GM19468 (cell line): ENCODE measurements at regions not wholly inside any gene's neighbourhood (a gene's known extent, or its start where the extent isn't known, plus 50 kb on each side); places are given as distances from the start of the nearest gene placed in this dataset.
"Not testable (repeated sequence)": the region's sequence is repeated elsewhere in the genome, so short reads cannot be mapped to it uniquely, and the experiment has no call there.

Source experiments
- ATAC-seq: cut with Tn5 transposase; IDR thresholded peaks from one replicate; pipeline ENCODE4 v1.9.1; 2021; ENCODE audit warnings: mild to moderate bottlenecking, moderate library complexity, moderate number of reproducible peaks; ENCODE audit not compliant: unreplicated experiment; ENCODE audit errors: extremely low read depth

DNA sequence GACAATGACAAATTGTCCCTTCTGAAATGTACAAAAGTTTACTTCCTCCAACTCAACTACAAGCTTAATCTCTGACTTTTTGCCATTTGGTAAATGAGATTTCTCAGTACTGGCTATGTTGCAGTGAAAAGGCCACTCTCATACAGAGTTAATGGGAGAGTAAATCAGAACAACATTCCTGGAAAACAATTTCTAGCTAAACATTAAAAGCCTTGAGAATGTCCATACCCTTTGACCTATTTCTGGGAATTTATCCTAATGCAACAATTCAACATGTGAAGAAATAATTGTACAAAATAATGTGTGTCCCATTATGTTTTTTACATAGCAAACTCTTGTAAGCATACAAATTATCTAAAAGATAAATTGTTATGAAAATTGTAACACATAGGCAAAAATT lies 56.3 kb upstream of the SPEF2 start:
- no peak for ATAC-seq

DNA sequence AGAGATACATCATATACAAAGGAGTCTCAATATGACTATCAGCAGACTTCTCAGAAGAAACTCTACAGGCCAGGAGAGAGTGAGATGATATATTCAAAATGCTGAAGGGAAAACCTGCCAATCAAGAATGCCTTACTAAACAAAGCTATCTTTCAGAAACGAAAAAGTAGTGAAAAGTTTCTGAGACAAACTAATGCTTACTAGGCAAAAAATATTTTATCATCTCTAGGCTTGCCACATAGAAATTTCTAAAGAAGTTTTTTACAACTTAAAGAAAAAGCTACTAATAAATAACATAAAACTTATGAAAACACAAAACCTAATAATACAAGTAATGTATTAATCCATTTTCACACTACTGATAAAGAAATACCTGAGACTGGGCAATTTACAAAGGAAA lies 59.9 kb upstream of the SPEF2 start:
- ATAC-seq: no peak

DNA sequence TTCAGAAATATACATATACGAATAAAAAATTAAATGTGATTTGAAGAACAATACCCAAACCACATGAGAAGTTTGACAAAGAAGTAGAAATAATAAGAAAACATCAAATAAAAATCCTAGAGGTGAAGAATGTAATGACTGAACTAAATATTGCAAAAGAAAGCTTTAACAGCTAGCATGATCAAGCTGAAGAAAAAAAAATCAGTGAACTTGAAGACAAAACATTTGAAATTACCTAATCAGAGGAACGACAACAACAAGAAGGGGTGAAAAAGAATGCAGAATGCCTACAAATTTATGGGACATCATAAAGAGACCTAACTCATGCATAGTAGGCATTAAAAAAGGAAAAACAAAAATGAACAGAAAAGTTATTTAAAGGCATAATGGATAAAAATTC lies 60.5 kb upstream of the SPEF2 start:
- no peak for ATAC-seq

DNA sequence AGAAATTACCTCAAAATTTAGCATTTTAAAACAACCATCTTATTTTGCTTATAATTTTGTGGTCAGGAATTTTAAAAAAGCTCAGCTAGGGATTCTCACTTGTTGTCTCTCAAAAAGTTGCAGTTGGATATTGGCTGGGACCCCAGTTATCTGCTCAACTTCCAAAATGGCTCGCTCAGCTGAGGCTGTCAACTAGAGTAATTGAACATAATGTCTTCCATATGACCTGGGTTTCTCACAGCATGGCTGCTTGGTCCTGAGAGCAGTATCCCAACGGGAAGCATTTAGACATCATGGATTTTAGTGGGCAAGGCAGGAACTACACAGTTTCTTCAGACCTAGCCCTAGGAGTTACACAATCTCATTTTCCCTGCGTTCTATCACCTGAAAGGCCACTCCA lies 63.6 kb upstream of the SPEF2 start:
- ATAC-seq: no peak

- no peak for ATAC-seq
These were observed 72.5 kb upstream of the SPEF2 start for GRCh38 chr5:35545190-35545589.

GRCh38 chr5:35543408-35543807 lies 74.3 kb upstream of the SPEF2 start:
- no peak for ATAC-seq

- no peak for ATAC-seq
These were observed 77.7 kb upstream of the SPEF2 start for GRCh38 chr5:35540002-35540401.

- ATAC-seq: no peak
These were observed 79.3 kb upstream of the SPEF2 start for GRCh38 chr5:35538198-35538931.

DNA sequence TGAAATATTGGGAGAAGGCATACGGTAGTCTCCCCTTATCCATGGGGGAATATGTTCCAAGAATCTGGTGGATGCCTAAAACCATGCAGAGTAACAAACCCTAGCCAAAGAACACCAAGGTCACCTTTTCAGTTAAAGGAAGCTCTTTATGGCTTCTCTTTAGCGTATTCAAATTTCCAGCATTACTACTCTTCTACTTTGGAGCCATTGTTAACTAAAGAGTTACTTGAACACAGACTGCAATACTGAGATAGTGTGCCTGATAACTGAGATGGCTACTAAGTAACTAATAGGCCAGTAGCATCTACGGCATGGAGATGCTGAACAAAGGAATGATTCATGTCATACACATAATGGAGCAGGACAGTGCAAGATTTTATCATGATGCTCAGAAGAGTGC lies 84.5 kb upstream of the SPEF2 start:
- ATAC-seq: no peak

- not testable (repeated sequence) for ATAC-seq
These were observed 86.1 kb upstream of the SPEF2 start for GRCh38 chr5:35531553-35531952.

DNA sequence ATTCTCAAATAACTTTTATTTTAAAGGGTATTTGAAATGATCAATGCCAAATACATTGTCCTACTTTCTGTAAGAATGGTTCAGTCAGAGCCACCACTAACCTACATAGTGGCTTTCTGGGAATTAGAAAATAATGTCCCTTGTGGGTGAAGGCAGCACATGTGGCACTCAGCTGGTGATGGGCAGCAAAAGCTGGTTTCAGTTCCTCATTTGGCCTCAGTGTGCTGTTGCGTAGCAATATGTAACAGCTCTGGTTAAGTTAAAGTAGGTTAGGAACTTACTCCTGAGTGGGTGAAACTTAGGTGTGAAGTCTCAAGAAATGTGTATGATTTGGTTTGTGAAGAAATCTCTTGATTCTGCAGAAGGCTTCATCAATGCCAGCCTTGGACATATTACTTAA lies 99.6 kb upstream of the SPEF2 start:
- ATAC-seq: peak; percentile 96

- ATAC-seq: no peak
These were observed 101.4 kb upstream of the SPEF2 start for GRCh38 chr5:35516271-35516670.

DNA sequence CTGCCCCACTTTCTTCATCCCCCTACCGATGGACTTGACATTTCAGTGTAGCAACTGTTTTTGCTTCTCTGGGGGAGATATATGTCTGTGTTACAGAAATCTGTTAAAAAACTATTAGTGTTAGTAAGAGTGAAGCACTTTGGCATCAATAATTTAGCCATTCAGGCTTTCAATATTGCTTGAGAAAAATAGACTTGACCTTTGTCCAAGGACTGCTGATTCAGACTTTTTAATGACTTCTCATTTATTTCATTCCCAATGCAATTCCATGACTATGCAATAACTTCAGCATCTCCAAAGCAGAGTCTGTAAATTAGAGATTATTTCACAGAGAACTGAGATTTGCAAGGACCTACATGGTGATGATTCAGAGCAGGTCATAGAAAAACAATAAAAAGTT lies 104.1 kb upstream of the SPEF2 start:
- ATAC-seq: no peak

GRCh38 chr5:35502206-35502605 lies 115.5 kb upstream of the SPEF2 start:
- ATAC-seq: no peak

DNA sequence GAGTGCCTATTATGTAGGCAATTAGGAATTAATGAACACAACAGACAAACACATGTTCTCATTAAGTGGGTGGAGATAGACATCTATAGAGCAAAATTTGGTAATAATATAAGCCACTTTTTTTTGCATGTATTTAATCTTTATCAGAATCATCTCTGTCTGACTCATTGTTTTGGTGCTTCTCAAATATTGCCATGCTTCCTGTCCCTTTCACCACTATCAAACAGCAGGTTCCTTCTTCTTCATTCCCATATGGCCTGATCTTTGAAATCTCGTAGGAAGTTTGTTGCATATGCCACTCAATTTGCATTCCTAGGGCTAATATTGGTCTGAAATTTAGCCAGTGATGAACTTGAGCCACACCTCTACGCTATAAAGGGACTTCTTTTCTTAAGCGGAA lies 128.9 kb upstream of the SPEF2 start:
- no peak for ATAC-seq

- ATAC-seq: no peak
These were observed 129.6 kb upstream of the SPEF2 start for GRCh38 chr5:35488055-35488454.

GRCh38 chr5:35487233-35488025 lies 130.2 kb upstream of the SPEF2 start:
- ATAC-seq: no peak

GRCh38 chr5:35485487-35485886 lies 132.2 kb upstream of the SPEF2 start:
- ATAC-seq: no peak

- no peak for ATAC-seq
These were observed 133.4 kb upstream of the SPEF2 start for GRCh38 chr5:35484241-35484640.

GRCh38 chr5:35483780-35484179 lies 133.9 kb upstream of the SPEF2 start:
- no peak for ATAC-seq

DNA sequence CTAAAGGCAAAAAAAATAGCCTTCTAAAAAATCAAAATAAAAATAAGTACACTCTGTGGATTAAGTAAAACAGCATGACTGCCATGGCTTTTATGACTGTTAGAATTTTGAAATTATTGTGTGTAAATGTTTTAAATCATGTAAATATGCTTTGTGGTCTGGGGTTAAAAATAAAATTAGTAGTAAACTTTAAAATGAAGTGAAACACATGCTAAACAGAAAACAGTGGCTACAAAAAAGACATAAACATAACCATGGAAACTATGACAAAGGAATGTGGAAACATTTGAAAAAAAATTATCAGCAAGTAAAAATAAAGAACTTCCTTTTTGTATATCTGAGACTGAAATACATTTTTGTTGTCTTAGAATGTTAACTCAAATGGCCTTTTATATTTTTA lies 134.5 kb upstream of the SPEF2 start:
- ATAC-seq: no peak
